Endothelial cell of umbilical vein (primary cell): ENCODE measurements at regions not wholly inside any gene's neighbourhood (a gene's known extent, or its start where the extent isn't known, plus 50 kb on each side); places are given as distances from the start of the nearest gene placed in this dataset.

Experiments
- CTCF ChIP-seq, 2 donors: IDR thresholded peaks; 1 replicate in 1 of 2; 2 replicates in 1 of 2; pipeline ENCODE4 v1.5.1; 2011; ENCODE audit warnings: low read length in 2 of 2, mild to moderate bottlenecking in 2 of 2, moderate library complexity in 2 of 2, control low read depth in 1 of 2, inconsistent platforms in 1 of 2, low read depth in 1 of 2; ENCODE audit not compliant: insufficient read depth in 1 of 2; ENCODE audit errors: extremely low read depth in 1 of 2
- EZH2 ChIP-seq: IDR thresholded peaks from 2 replicates; pipeline ENCODE4 v1.6.1; 2012; ENCODE audit warnings: borderline replicate concordance, low read depth, mild to moderate bottlenecking, moderate library complexity, low read length, inconsistent platforms; ENCODE audit not compliant: severe bottlenecking

- TF ChIP-seq CTCF (IDR thresholded peaks at IDR 0.05; ENCODE audit: extremely low read depth in 1 of 2, insufficient read depth in 1 of 2, low read depth in 1 of 2, low read length in 2 of 2) (no peak), EZH2 (no peak)
These were observed 118.1 kb upstream of the ADCY1 start for GRCh38 chr7:45456105-45456504.
